ENCODE measurements at regions not wholly inside any gene's neighbourhood (a gene's known extent, or its start where the extent isn't known, plus 50 kb on each side); places are given as distances from the start of the nearest gene placed in this dataset.

- TF ChIP-seq, protein P1, sequence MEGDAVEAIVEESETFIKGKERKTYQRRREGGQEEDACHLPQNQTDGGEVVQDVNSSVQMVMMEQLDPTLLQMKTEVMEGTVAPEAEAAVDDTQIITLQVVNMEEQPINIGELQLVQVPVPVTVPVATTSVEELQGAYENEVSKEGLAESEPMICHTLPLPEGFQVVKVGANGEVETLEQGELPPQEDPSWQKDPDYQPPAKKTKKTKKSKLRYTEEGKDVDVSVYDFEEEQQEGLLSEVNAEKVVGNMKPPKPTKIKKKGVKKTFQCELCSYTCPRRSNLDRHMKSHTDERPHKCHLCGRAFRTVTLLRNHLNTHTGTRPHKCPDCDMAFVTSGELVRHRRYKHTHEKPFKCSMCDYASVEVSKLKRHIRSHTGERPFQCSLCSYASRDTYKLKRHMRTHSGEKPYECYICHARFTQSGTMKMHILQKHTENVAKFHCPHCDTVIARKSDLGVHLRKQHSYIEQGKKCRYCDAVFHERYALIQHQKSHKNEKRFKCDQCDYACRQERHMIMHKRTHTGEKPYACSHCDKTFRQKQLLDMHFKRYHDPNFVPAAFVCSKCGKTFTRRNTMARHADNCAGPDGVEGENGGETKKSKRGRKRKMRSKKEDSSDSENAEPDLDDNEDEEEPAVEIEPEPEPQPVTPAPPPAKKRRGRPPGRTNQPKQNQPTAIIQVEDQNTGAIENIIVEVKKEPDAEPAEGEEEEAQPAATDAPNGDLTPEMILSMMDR (IDR thresholded peaks at IDR 0.05): peak in 1 of 6 experiments; percentile 13
- TF ChIP-seq POLR2A (IDR thresholded peaks at IDR 0.05): peak; percentile 98 to 99
Measured at GRCh38 chr6:27809939-27810767, 102.0 kb downstream of the OR2B2 start.

All from adrenal gland (tissue), 5 donors.